ENCODE measurements at regions not wholly inside any gene's neighbourhood (a gene's known extent, or its start where the extent isn't known, plus 50 kb on each side); places are given as distances from the start of the nearest gene placed in this dataset.
"Not testable (repeated sequence)": the region's sequence is repeated elsewhere in the genome, so short reads cannot be mapped to it uniquely, and the experiment has no call there.

DNA sequence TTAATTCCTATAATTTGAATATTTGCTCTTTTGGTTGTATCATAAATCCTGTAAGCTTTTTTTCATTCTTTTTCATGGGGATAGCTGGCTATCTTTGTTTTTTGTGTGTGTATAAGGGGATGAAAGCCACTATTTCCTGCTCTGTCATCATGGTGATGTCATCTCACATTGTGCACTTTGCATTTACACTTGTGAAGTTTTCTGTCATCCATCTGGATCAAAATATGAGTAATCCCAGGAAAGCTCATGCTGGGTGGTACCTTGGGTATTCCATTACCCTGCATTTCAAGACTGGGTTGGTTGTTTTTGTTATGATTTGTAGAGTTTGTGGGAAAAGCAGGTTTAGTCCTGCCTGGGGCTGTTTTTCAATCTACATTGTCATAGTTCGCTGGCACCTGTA is 77.8 kb upstream of the XIST start:
- H3K9ac ChIP-seq (ENCODE audit: low read length), result no peak overlapping the region
- H3K9me3 ChIP-seq (ENCODE audit: control insufficient read depth, low read length), result no peaks in the 10 kb centered on the region
- H3K4me1 ChIP-seq (ENCODE audit: control insufficient read depth, insufficient read depth, low read length), result no peaks in the 10 kb centered on the region
- H3K4me3 ChIP-seq (ENCODE audit: low read length), result no peak overlapping the region
- H3K27me3 ChIP-seq (ENCODE audit: control insufficient read depth, insufficient read depth, low read length), result no peaks in the 10 kb centered on the region
- H3K36me3 ChIP-seq (ENCODE audit: control insufficient read depth, insufficient read depth, low read length), result no peaks in the 10 kb centered on the region

DNA sequence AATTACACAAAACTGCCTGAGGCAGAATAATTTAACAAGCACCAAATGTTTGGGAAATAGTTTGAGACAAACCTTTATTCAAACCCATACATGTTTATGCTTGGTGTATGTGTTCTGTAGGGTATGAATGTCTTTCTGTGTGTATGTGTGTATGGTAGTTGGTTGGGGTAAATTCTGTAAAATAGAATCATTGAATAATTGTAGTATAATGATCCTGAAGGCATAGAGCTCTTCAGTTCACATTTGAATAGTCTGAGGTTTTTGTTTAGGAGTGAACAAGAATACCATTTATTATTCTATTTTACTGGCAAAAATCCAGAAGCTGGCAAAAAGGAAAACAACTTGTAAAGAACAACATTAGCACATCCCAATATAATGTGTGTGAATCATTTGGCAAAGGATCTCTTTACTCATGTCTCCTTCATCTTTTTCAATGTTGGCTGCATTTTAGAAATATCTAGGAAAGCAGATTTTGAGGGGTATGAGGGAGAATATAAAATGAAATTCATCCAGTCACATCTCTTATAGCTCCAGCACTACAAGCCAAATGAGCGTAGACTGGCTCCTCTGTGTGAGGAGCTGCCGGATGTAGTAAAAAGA is 70.4 kb upstream of the XIST start:
- Histone ChIP-seq H3K9ac (ENCODE audit: low read length) (no peak overlapping the region), H3K27me3 (ENCODE audit: control insufficient read depth, insufficient read depth, low read length) (no peaks in the 10 kb centered on the region), H3K4me1 (ENCODE audit: control insufficient read depth, insufficient read depth, low read length) (no peaks in the 10 kb centered on the region), H3K36me3 (ENCODE audit: control insufficient read depth, insufficient read depth, low read length) (no peaks in the 10 kb centered on the region), H3K9me3 (ENCODE audit: control insufficient read depth, low read length) (no peaks in the 10 kb centered on the region), H3K4me3 (ENCODE audit: low read length) (no peak overlapping the region)

DNA sequence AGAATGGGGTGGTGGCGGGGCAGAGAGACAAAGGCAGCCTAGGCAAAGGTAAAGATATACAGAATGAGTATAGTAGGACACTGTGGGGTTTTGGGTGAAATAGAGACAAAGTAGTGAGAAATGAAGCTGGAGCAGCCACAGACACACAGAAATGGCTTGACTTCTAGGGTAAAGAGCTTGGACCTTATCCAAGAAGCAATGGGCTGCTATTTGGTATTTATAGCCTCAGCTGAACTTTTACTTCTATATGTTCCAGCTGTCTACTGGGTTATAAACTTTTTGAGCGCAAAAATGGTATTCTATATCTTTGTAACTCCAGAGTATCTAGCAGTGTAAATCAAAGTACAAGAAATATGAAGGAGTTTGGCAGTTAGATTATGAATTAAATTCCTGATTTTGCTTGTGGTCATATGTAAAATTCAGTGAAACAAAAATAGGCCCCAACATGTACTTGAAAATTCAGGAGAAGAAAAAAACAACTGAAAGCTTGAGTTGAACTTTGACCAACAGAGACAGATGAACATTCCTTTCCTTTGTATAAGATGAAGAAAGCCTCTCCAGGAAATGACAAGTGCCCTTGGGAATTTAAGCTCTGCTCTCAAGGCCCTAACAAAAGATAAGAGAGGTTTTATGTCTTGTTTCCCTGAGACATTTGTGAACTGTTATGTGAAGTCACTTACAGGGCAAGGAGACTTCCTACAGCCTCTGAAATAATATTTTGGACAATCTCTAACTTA is 64.6 kb upstream of the XIST start:
- H3K36me3 ChIP-seq (ENCODE audit: control insufficient read depth, insufficient read depth, low read length), result no peaks in the 10 kb centered on the region
- H3K9me3 ChIP-seq (ENCODE audit: control insufficient read depth, low read length), result no peaks in the 10 kb centered on the region
- no peak overlapping the region for H3K4me3 ChIP-seq (ENCODE audit: low read length)
- H3K27me3 ChIP-seq (ENCODE audit: control insufficient read depth, insufficient read depth, low read length), result no peaks in the 10 kb centered on the region
- H3K9ac ChIP-seq (ENCODE audit: low read length), result no peak overlapping the region
- H3K4me1 ChIP-seq (ENCODE audit: control insufficient read depth, insufficient read depth, low read length), result no peaks in the 10 kb centered on the region

- Histone ChIP-seq H3K4me1 (ENCODE audit: control insufficient read depth, insufficient read depth, low read length) (no peaks in the 10 kb centered on the region), H3K4me3 (ENCODE audit: low read length) (no peak overlapping the region), H3K27me3 (ENCODE audit: control insufficient read depth, insufficient read depth, low read length) (no peaks in the 10 kb centered on the region), H3K36me3 (ENCODE audit: control insufficient read depth, insufficient read depth, low read length) (no peaks in the 10 kb centered on the region), H3K9ac (ENCODE audit: low read length) (no peak overlapping the region), H3K9me3 (ENCODE audit: control insufficient read depth, low read length) (no peaks in the 10 kb centered on the region)
Measured at GRCh38 chrX:73916489-73916888, 64.0 kb upstream of the XIST start.

DNA sequence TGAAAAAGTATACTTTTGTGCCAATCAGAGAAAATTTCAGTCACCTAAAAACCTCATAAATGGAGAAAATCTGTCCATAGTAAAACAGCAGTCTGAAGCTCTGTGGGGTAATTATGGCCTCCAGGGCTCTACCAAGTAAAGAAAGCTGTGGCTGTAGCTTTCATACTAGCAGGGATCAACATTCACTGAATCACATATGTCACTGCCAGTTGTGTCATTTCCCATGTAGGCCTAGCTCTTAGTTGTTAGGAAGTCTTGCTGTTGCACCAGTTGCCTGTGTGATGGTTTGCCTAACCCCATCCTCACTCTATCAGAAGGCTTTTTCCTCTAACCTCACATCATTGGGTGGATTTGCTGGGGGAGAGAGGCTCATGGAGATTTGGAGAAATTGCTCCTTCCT is 62.3 kb upstream of the XIST start:
- not testable (repeated sequence) for H3K9me3 ChIP-seq (ENCODE audit: control insufficient read depth, low read length); H3K27me3 ChIP-seq (ENCODE audit: control insufficient read depth, insufficient read depth, low read length); H3K4me1 ChIP-seq (ENCODE audit: control insufficient read depth, insufficient read depth, low read length); H3K4me3 ChIP-seq (ENCODE audit: low read length); H3K9ac ChIP-seq (ENCODE audit: low read length); H3K36me3 ChIP-seq (ENCODE audit: control insufficient read depth, insufficient read depth, low read length)

- H3K36me3 ChIP-seq (ENCODE audit: control insufficient read depth, insufficient read depth, low read length), result no peaks in the 10 kb centered on the region
- no peak overlapping the region for H3K4me3 ChIP-seq (ENCODE audit: low read length)
- H3K9me3 ChIP-seq (ENCODE audit: control insufficient read depth, low read length), result no peaks in the 10 kb centered on the region
- H3K9ac ChIP-seq (ENCODE audit: low read length), result no peak overlapping the region
- H3K4me1 ChIP-seq (ENCODE audit: control insufficient read depth, insufficient read depth, low read length), result no peaks in the 10 kb centered on the region
- no peaks in the 10 kb centered on the region for H3K27me3 ChIP-seq (ENCODE audit: control insufficient read depth, insufficient read depth, low read length)
Measured at GRCh38 chrX:73913580-73913979, 61.1 kb upstream of the XIST start.

DNA sequence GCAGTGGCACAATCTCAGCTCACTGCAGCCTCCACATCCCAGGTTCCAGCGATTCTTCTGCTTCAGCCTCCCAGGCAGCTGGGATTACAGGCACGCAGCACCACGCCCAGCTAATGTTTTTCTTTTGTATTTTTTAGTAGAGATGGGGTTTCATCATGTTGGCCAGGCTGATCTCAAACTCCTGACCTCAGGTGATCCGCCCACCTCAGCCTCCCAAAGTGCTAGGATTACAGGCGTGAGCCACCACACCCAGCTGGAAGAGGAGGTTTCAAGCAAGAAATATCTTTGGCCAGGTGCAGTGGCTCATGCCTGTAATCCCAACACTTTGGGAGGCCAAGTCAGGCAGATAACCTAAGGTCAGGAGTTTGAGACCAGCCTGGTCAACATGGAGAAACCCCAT is 59.4 kb upstream of the XIST start:
- not testable (repeated sequence) for H3K4me1 ChIP-seq (ENCODE audit: control insufficient read depth, insufficient read depth, low read length); H3K9me3 ChIP-seq (ENCODE audit: control insufficient read depth, low read length); H3K27me3 ChIP-seq (ENCODE audit: control insufficient read depth, insufficient read depth, low read length); H3K36me3 ChIP-seq (ENCODE audit: control insufficient read depth, insufficient read depth, low read length); H3K9ac ChIP-seq (ENCODE audit: low read length); H3K4me3 ChIP-seq (ENCODE audit: low read length)

- H3K4me3 ChIP-seq (ENCODE audit: low read length); H3K9me3 ChIP-seq (ENCODE audit: control insufficient read depth, low read length); H3K9ac ChIP-seq (ENCODE audit: low read length); H3K36me3 ChIP-seq (ENCODE audit: control insufficient read depth, insufficient read depth, low read length); H3K27me3 ChIP-seq (ENCODE audit: control insufficient read depth, insufficient read depth, low read length); H3K4me1 ChIP-seq (ENCODE audit: control insufficient read depth, insufficient read depth, low read length): not testable (repeated sequence)
Measured at GRCh38 chrX:73905749-73906374, 53.3 kb upstream of the XIST start.

DNA sequence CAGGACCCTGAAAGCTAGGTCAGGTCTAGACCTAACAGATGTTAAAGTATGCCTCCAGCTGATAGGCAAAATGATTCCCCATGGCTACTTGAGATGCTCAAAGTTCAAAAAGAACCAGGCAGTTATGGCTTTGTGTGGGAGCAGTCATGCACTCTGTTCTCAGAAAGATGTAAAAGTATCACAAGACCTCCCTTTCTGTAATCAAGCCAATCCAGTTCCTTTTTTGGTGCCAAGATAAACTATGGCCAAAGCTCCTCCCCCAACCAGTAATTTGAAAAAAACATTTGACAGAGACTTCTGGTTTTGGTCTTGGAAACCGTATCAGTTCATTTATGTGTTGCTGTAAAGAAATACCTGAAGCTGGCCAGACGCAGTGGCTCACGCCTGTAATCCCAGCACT is 51.4 kb upstream of the XIST start:
- H3K27me3 ChIP-seq (ENCODE audit: control insufficient read depth, insufficient read depth, low read length), result no peaks in the 10 kb centered on the region
- H3K4me1 ChIP-seq (ENCODE audit: control insufficient read depth, insufficient read depth, low read length), result no peaks in the 10 kb centered on the region
- H3K9ac ChIP-seq (ENCODE audit: low read length), result no peak overlapping the region
- H3K9me3 ChIP-seq (ENCODE audit: control insufficient read depth, low read length), result no peaks in the 10 kb centered on the region
- H3K4me3 ChIP-seq (ENCODE audit: low read length), result no peak overlapping the region
- H3K36me3 ChIP-seq (ENCODE audit: control insufficient read depth, insufficient read depth, low read length), result no peaks in the 10 kb centered on the region
